ENCODE measurements at regions not wholly inside any gene's neighbourhood (a gene's known extent, or its start where the extent isn't known, plus 50 kb on each side); places are given as distances from the start of the nearest gene placed in this dataset.
"Not testable (repeated sequence)": the region's sequence is repeated elsewhere in the genome, so short reads cannot be mapped to it uniquely, and the experiment has no call there.

- no peak for DNase-seq (ENCODE audit: extremely low read depth, low read depth)
These were observed 88.8 kb upstream of the EEF2KMT start for GRCh38 chr16:5186381-5186903.

GRCh38 chr16:5176505-5176904, 78.9 kb upstream of the EEF2KMT start:
- DNase-seq (ENCODE audit: extremely low read depth, low read depth) = no peak

- DNase-seq (ENCODE audit: extremely low read depth, low read depth) = no peak
These were observed 77.7 kb upstream of the EEF2KMT start for GRCh38 chr16:5175266-5175665.

- DNase-seq (ENCODE audit: extremely low read depth, low read depth) = no peak
These were observed 68.9 kb upstream of the EEF2KMT start for GRCh38 chr16:5166486-5166885.

- not testable (repeated sequence) for DNase-seq (ENCODE audit: extremely low read depth, low read depth)
These were observed 67.8 kb upstream of the EEF2KMT start for GRCh38 chr16:5165429-5165828.

GRCh38 chr16:5162801-5163200, 65.2 kb upstream of the EEF2KMT start:
- not testable (repeated sequence) for DNase-seq (ENCODE audit: extremely low read depth, low read depth)

- DNase-seq (ENCODE audit: extremely low read depth, low read depth) = not testable (repeated sequence)
These were observed 64.3 kb upstream of the EEF2KMT start for GRCh38 chr16:5161888-5162287.

- not testable (repeated sequence) for DNase-seq (ENCODE audit: extremely low read depth, low read depth)
These were observed 62.4 kb upstream of the EEF2KMT start for GRCh38 chr16:5160010-5160409.

- not testable (repeated sequence) for DNase-seq (ENCODE audit: extremely low read depth, low read depth)
These were observed 61.9 kb upstream of the EEF2KMT start for GRCh38 chr16:5159537-5159936.

GRCh38 chr16:5158494-5158893, 60.9 kb upstream of the EEF2KMT start:
- DNase-seq (ENCODE audit: extremely low read depth, low read depth) = no peak

GRCh38 chr16:5156486-5156885, 58.9 kb upstream of the EEF2KMT start:
- DNase-seq (ENCODE audit: extremely low read depth, low read depth) = not testable (repeated sequence)

GRCh38 chr16:5154006-5154405, 56.4 kb upstream of the EEF2KMT start:
- DNase-seq (ENCODE audit: extremely low read depth, low read depth) = not testable (repeated sequence)

GRCh38 chr16:5151409-5151808, 53.8 kb upstream of the EEF2KMT start:
- not testable (repeated sequence) for DNase-seq (ENCODE audit: extremely low read depth, low read depth)

Small RNA genes in the stretch of these regions (small RNA-seq; reads per million reads assigned to genes)
- 0 reads per million in 2 experiments for gene AC007012.1
- 0 reads per million in 2 experiments for gene MIR8065
- gene RNU6-328P = 0 reads per million in 2 experiments
- 0 reads per million in 2 experiments for gene RNU6-457P
- gene RNU7-99P = 0 reads per million in 2 experiments
- gene SNRPCP20 = 0 reads per million in 2 experiments
